ENCODE measurements at regions not wholly inside any gene's neighbourhood (a gene's known extent, or its start where the extent isn't known, plus 50 kb on each side); places are given as distances from the start of the nearest gene placed in this dataset.

DNA sequence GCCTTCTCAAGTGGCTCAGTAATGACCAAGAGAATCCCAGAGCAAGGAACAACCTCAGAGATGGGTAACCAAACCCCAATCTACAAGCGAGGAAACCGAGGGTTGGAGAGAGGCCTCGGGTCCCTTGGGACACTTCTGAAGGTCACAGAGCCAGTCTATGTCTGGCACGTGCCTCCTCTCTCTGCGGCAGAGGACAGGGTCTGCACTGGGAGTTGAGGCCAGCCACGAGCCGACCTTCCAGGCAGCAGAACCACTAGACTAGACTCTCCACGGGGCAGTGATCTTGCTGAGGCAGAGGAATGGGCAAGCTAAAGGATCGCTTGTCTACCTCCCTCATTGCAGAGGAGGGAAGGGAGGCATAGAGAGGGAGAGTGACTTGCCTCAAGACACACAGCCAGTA lies 100.6 kb upstream of the SMAD3 start:
- TF ChIP-seq, protein P1, sequence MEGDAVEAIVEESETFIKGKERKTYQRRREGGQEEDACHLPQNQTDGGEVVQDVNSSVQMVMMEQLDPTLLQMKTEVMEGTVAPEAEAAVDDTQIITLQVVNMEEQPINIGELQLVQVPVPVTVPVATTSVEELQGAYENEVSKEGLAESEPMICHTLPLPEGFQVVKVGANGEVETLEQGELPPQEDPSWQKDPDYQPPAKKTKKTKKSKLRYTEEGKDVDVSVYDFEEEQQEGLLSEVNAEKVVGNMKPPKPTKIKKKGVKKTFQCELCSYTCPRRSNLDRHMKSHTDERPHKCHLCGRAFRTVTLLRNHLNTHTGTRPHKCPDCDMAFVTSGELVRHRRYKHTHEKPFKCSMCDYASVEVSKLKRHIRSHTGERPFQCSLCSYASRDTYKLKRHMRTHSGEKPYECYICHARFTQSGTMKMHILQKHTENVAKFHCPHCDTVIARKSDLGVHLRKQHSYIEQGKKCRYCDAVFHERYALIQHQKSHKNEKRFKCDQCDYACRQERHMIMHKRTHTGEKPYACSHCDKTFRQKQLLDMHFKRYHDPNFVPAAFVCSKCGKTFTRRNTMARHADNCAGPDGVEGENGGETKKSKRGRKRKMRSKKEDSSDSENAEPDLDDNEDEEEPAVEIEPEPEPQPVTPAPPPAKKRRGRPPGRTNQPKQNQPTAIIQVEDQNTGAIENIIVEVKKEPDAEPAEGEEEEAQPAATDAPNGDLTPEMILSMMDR (IDR thresholded peaks at IDR 0.05), result no peak
- no peak for TF ChIP-seq POLR2A (IDR thresholded peaks at IDR 0.05)

All from body of pancreas (tissue), 4 donors.